ENCODE measurements at regions not wholly inside any gene's neighbourhood (a gene's known extent, or its start where the extent isn't known, plus 50 kb on each side); places are given as distances from the start of the nearest gene placed in this dataset.

DNA sequence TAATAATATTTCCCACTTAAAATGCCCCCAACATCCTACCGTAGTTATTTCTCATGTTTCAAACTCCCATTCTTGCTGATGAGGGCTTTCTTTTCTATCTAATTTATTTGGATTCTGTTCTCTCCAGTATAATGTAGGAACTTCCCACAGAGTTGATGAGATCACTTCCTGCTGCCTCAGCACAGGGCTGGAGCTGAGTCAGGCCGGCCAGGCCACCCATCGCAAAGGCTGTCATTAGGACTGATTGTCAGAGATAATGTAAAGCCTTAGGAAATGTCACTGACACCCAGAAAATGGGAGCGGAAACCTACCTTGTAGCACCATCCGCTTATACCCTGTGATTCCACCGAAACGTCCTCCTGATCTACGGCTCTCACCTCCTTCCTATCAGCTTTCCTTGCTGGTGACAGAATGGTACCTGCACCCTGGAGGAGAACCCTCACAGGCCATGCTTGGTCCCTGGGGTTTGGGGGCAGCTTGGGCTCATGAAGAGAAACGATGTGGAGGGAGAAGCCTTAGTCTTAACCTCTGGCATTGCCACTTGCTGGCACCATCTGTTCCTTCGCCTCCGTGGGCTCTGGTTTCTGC, 672.8 kb upstream of the ID2 start:
- intact Hi-C loops (cut with micrococcal nuclease), result no loop called here

DNA sequence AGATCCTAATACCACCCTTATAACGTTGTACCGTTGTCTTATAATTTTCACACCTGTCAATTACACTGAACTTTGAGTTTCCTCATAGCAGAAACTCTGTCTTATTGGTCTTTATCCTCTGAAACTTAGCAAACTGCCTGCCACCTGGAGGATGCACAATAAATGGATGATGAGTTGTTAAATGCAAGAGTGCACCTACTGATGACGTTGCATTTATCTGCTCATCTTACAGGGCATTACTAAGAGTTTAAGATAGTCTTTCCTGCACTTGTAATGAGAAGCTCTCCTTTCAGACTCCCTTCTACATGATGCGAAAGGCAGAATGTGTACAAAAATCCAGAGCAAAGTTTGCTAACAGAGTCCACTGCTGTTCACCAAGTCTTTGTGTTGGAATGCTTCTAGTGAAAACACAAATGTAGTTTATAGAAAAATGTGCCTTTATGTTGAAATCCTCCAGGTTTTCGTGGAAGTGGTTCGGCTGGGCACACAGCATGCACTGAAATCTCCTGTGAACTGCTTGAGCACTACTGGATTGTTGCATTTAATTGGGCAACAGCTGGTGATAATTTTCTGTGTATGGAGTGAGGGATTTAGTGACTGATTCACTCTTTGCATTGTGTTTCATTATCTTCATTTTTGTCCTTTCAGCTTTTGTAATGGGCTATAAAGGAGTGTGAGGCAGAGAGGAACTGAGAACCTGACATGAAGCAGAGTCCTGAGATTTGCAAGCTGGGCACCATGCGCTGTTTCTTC, 665.8 kb upstream of the ID2 start:
- intact Hi-C loops (cut with micrococcal nuclease), result no loop called here

DNA sequence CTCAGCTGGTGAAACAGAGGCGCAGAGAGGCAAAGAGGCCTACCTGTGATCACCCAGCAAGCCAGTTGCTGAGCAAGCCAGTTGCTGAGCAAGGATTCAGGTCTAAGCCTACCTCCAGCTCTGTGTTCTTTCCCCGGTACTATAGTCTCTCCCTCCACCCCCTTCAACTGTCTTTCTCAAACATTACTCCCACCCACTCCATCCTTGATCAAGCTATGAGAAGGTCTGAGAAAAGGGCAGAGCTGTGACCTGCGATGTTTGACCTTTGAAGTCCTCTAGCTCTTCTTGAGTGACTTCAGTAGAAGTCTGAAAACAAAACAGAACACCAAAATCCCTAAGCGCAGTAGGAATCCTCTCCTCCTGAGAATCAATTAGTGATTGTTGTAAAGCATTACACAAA, 665.2 kb upstream of the ID2 start:
- intact Hi-C loops (cut with micrococcal nuclease), result no loop called here

DNA sequence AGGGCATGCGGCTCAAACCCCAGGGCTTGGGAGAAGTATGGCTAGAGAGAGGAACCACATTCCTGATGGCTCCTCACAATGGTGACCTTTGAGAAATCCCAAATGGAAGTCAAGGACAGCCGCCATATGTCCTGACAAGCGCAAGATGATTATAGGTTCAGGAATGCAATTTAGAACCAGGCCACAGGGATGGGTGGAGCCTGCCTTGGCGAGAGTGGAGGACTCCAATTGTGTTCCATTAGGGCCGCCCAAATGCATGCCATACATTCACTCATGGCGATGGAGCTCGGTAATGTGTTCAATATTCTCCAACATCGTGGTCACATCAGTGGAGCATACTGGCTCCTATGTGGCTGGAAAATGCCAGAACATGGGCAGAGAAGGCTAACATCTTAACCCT, 662.9 kb upstream of the ID2 start:
- intact Hi-C loops (cut with micrococcal nuclease), result no loop called here

DNA sequence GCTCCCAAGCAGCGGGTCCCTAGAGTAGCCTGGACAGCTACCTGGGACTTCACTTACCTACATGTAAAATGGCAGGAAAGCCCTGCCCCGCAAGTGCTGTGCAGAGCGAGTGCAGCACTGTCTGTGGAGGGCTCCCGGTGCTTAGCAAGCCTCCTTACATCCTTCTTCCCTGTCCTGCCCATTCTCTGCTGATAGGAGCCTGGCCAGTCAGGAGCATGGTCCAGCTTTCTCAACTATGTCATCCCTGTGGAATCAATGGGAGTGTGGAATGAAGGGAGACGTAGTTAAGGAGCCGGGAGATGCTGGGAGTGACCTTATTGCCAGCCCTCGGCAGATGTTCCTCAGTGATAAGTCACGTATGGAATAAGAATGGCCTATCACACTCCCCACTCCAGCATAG, 661.9 kb upstream of the ID2 start:
- intact Hi-C loops (cut with micrococcal nuclease), result no loop called here

DNA sequence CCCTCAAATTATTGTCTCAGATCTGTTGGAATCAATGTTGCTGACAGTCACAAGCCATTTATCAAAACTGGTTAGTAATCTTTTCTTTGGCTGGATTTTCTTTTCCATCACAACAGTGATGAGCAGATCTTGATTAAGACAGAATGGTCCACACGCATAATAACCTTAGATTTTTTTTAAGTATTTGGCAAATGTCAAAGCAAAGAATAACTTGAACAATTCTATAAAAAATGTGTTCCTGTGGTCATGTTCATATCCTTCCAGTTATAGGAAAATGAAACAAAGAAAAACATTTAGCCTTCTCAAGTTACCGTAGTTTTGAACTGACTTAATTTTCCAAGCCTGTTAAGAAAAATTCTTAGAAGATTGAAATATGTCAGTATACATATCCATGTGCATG, 659.9 kb upstream of the ID2 start:
- intact Hi-C loops (cut with micrococcal nuclease), result no loop called here

DNA sequence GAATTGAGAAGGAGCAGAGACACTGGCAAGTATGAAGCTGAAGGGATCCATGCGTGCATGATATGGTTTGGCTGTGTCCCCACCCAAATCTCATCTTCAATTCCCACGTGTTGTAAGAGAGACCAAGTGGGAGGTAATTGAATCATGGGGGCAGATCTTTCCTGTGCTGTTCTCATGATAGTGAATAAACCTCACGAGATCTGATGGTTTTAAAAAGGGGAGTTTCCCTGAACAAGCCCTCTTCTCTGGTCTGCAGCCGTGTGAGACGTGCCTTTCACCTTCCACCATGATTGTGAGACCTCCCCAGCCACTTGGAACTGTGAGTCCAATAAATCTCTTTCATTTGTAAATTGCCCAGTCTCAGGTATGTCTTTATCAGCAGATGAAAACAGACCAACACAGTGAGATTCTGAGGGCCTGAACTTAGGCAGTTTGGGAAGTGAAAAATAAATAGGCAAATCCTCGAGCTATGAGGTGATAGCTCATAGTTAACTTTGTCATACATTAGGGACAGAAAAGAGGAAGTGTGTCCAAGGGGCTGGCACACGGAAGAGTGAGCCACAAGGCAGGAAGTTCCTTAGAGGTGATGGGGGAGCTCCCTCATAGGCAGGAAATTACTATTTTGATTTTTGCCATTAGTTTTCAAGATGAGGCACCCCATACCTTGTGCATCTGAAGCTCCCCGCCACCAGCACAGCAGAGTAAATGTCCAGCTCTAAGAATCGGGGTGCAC, 658.8 kb upstream of the ID2 start:
- intact Hi-C loops (cut with micrococcal nuclease), result no loop called here

DNA sequence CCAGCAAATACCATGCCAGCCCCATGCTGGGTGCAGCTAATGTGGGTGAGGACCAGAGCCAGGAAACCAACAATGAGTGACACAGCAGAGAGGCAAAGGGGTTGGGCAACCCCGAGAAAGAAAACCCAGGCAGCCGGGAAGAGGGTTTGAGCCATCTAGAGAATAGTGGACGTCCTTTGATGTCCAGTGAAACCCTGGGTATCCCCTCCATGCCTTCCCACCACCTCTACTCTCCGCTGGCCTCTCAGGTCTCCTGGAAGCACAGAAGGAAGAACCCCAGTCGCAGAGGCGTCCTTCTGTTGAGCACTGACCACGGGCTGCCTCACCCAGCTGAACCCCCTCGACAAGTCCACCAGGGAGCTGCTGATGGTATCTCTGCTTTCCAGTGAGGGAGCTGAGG, 657.4 kb upstream of the ID2 start:
- intact Hi-C loops (cut with micrococcal nuclease), result no loop called here

DNA sequence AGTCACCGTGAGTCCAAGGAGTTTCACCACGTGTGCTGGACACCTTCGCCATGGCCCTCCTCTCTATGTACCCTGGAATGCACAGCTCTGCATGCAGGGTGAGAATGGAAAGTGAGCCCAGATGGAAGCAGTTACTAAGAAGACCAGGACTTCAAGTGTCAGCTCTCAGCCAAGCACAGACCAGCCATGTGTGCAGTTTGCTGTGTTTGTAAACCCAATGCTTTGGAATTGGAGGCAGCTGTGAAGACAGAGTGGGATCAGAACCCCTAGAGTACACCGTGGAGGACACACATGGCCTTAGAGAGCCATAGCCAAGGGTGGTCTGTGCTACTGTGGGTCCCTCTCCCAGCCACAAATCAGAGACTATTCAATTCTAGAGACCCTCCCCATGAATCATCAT, 655.5 kb upstream of the ID2 start:
- intact Hi-C loops (cut with micrococcal nuclease), result no loop called here

DNA sequence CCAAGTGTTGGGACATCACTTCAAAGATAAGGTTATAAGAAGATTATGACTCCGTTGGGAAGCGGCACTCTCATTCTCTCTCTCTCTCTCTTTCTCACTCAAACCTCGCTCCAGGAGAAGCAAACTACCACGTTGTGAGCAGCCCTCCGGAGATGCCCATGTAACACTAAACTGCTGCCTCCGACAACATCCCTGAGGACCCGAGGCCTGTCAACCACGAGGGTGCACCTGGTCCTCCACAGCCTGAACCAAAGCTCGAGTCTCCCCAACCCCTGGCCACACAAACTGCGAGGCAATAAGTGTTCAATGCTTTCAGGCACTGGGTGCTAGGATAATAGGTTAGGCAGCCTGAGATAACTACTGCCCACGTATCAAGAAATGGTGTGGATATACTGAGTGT, 654.5 kb upstream of the ID2 start:
- intact Hi-C loops (cut with micrococcal nuclease), result no loop called here

DNA sequence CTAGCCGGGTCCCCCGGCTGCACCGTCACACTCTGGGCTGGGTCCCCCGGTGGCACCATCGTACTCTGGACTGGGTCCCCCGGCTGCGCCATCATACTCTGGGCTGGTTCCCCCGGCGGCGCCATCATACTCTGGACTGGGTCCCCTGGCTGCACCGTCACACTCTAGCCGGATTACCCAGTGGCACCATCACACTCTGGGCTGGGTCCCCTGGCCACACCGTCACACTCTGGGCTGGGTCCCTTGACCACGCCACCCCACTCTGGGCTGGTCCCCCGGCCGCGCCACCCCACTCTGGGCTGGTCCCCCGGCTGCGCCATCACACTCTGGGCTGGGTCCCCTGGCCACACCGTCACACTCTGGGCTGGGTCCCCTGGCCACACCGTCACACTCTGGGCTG, 653.8 kb upstream of the ID2 start:
- intact Hi-C loops (cut with micrococcal nuclease), result no loop called here

DNA sequence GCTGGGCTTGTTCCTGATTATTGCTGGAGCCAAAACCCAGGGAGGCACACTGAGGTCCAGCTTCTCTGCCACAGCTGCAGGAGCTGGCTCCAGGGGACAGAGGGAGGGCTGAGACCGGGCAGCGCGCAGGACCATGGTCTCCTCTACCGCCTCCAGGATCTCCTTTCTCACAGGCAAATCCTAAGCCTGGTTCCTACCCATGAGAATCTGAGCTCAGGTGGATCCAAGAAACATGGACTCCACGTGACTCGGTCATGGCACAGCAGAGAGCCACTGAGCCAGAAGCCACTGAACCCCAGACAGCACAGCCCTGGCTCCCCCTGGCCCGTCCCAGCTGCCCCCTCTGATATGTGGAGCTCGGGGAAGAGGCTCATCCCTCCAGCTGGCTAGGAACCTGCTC, 653.4 kb upstream of the ID2 start:
- intact Hi-C loops (cut with micrococcal nuclease), result no loop called here

DNA sequence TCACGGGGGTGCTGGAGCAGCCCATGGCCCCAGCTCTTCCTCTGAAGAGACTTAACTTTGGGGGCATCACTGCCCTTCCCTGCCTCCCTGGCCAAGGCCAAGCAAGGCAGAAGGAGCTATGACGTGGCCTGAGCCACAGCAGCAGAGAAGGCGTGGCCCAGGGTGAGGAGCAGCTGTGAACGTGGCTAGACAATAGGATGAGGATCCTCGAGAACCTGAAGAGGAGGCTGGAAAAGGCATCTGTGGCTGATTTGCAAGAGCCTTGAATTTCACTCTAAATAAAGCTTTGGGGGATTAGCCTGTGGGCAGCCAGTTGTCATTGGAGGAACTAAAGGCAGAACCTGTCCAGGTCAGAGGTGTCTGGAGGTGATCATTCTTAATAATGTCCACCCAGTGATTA, 652.9 kb upstream of the ID2 start:
- intact Hi-C loops (cut with micrococcal nuclease), result no loop called here

DNA sequence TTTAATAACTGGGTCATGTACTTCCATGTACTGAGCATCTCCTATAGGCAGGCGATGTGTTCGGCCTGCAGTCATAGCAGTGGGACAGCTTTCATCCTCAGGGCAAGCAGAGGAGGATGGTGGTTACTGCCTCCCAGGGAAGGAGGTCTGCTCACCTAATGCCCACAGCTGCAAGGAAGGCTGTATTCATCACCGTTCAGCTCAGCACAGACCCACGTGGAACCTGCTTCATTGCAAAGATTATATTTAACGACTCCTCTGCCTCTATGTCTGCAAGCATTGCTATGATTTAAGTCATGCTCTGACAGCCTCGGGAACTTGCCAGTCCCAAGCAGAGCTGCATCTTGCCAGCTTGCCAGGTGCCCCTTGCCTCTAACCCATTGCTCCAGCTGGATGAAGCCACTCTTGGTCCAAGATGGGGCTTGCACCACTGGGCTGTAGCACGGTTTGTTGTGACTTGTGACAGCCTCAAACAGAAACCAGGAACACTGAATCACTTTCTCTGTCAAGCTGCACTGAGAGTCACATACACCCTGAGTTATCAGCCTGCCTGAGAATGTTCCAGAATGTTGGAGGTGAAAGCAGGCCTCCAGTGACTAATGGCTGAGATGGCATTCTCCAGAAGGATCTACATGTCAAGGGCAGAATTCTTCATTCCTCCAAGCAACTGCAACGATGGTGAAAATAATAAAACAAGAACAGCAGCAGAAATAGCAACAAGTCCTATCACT, 651.1 kb upstream of the ID2 start:
- intact Hi-C loops (cut with micrococcal nuclease), result no loop called here

DNA sequence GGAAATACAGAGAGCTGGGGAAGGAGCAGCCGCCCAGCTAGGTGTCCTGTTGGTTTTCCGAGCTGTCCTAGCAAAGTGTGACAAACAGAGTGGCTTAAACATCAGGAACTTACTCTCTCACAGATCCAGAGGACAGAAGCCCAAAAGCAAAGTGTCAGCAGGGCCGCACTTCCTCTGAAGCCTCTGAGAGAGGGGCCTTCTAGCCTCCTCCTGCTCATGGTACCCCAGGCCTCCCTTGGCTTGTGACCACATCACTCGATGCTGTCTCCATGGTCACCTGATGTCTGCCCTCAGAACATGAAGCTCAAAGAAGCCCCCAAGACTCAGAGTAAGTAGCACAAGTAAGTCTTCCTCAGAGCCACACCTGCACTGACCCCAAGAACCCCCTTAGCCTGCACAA, 650.5 kb upstream of the ID2 start:
- intact Hi-C loops (cut with micrococcal nuclease), result no loop called here

DNA sequence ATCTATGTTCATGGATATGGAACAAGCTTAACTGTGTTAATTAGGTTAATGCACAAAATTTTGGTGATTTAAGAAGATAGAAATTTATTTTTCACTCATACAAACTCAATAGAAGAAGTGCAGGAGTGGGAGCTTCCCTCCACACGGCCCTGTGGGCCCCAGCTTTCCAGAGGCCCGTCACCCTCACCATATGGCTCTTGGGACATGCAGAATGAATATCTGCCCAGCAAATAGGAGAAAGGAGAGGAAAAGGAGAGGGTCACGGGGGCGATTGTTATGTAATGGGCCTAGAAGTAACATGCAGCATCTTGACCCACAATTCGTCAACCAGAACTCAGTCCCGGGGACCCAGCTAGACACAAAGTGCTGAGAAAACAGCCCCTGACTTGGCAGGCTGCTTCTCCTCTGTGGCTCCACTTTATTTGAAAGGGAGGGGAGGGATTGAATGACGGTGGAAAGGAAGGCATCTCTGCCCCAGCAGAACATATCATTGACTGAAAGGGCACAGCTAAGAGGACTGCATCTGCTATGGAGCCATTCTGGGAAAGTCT, 648.2 kb upstream of the ID2 start:
- intact Hi-C loops (cut with micrococcal nuclease), result no loop called here

DNA sequence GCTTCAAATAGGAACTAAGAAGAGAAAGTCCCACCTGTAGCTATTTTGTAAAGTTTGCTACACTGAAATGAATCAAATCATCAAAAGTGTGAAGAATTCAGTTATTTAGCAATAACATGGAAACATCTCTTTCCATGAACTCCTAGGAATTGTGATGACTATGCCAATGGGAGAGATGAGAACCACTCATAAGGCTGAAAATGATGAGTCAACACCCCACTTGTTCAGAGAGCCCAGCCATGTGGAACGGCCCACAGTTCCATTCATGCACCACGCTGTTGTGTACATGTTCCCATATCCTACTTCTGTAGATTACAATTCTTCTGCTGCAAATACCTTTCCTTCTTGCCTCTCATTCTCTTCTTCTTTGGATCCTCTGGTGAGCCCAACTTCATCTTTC, 645.5 kb upstream of the ID2 start:
- intact Hi-C loops (cut with micrococcal nuclease), result no loop called here

DNA sequence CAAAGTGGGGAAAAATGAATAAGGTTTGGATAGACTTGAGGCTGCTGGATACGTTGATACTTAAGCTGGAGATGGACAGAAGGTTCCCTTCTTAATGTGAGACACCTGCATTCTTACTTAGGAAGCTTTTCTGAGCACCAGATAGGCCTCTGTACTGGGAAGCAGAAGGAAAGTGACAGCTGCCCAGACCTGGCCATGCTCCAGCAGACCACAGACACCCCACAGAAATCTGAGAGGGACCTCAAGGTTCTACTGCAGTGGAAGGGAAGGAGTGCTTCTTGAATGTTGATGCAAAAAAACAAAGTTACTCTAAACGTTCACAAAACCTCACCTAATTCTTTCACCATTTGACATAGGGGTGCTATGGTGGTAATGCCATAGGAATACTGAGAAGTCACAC, 642.1 kb upstream of the ID2 start:
- intact Hi-C loops (cut with micrococcal nuclease), result no loop called here

DNA sequence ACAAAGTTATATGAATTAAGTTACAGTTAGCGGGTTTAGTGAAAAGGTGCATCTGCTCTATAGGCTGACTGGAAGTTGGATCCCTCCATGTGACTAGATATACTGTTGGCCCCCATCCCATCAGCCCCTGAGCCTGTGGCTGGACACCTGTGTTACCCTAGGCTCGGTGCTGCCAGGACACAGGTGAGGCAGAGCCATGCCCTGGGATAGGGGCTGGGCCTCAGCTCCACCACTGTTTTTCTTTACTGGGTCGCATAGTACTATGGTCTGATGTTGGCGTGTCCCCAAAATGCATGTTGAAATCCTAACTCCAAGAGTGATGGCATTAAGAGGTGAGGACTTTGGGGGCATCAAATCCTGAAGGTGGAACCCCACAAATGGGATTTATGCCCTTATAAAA, 638.6 kb upstream of the ID2 start:
- intact Hi-C loops (cut with micrococcal nuclease), result no loop called here

DNA sequence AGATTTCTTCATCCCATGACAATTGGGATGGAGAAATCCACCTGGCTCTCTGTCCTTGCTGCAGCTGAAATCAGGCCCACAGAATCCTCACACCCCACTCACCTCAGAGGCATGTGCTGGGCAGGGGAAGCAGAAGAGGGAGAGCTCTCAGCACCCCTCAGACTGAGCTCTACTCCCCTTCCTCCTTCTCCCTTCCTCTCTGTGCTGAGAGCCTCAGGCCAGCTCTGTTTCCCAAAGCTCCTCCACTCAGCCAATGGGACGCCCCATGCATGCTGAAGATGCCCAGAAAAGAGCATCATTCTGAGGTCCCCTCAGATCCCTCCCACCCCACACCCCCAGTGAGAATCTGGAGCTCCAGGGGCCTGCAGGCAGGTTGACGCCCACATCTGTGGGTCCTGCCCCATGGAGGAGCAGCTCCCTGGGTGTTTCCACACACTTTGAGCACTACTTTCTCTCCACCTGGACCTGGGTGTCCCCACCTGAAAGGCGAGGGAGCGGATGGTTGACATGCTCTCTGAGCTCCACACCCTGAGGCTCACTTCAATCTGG, 637.7 kb upstream of the ID2 start:
- intact Hi-C loops (cut with micrococcal nuclease), result no loop called here

DNA sequence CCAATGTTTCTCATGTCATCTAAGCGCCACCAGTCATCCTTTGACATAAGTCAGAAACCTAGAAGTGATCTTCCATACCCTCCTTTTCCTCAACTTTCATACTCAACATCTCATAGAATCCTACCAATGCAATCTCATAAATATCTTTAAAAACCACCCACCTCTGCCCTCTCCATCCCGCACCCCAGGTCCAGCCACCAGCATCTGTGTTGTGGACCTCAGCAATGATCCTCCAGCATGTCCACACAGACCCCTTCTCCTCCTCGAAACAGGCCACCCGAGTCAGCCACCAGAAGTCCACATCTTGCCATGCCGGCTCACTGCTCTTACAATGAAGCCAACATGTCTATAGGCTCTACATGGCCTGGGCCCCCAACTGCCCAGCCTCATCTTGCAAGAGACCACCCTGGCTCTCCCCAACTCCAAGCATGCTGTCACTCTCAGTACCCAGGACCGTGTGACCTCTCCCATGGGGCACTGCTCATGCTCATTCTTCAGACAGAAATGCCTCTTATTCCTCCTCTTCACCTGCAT, 636.7 kb upstream of the ID2 start:
- intact Hi-C loops (cut with micrococcal nuclease), result no loop called here

All from T-helper 1 cell treated with Interleukin-12 subunit alpha and Interleukin-12 subunit beta and Interleukin-4 antibody, amounts not matched to agents 30 ng/mL and 1 ng/mL, for 36 hours (primary cell).